CD4-positive, CD25-positive, alpha-beta regulatory T cell (primary cell): ENCODE measurements at regions not wholly inside any gene's neighbourhood (a gene's known extent, or its start where the extent isn't known, plus 50 kb on each side); places are given as distances from the start of the nearest gene placed in this dataset.

Experiments used
- ATAC-seq, 2 donors: fragments of 150-1000 bp; cut with Tn5 transposase; one replicate each; pipeline ENCODE4 v1.10.0; 2021; ENCODE audit warnings: low read depth in 2 of 2, moderate number of reproducible peaks in 2 of 2, moderate library complexity in 1 of 2
- DNase-seq, 3 donors: peaks; one replicate each; pipeline versions ENCODE4 v3.0.0 to v3.0.0-alpha.2; 2012 to 2022; ENCODE audit warnings: mixed read lengths in 1 of 3
- H3K27ac ChIP-seq: one replicate; pipeline ENCODE4 v1.7.0; 2013; ENCODE audit warnings: mild to moderate bottlenecking, low read length; ENCODE audit not compliant: insufficient read depth, poor library complexity, severe bottlenecking
- H3K27me3 ChIP-seq: one replicate; pipeline ENCODE4 v1.7.0; 2013; ENCODE audit warnings: low read length; ENCODE audit not compliant: control insufficient read depth, insufficient read depth
- H3K36me3 ChIP-seq: one replicate; pipeline ENCODE4 v1.7.0; 2013; ENCODE audit warnings: mild to moderate bottlenecking, low read length, moderate library complexity; ENCODE audit not compliant: control insufficient read depth, insufficient read depth
- H3K4me1 ChIP-seq: 2 replicates; pipeline ENCODE4 v1.7.0; 2013; ENCODE audit warnings: mild to moderate bottlenecking, low read length; ENCODE audit not compliant: insufficient read depth, control insufficient read depth, poor library complexity, severe bottlenecking
- H3K4me3 ChIP-seq: one replicate; pipeline ENCODE4 v1.7.0; 2013; ENCODE audit warnings: low read depth, mild to moderate bottlenecking, low read length, moderate library complexity
- H3K9me3 ChIP-seq, 2 experiments: 1 replicate in 1 of 2; 2 replicates in 1 of 2; pipeline ENCODE4 v1.7.0; 2013; ENCODE audit warnings: low read length in 2 of 2, mild to moderate bottlenecking in 1 of 2, moderate library complexity in 1 of 2; ENCODE audit not compliant: control insufficient read depth in 2 of 2
- H3K27ac Mint-ChIP-seq, 3 donors: one replicate each; pipeline ENCODE4 v1.8.0; 2020 to 2022; ENCODE audit warnings: mild to moderate bottlenecking in 3 of 3, mixed read lengths in 3 of 3, moderate library complexity in 2 of 3
- H3K27me3 Mint-ChIP-seq: one replicate; pipeline ENCODE4 v1.8.0; 2022; ENCODE audit warnings: mild to moderate bottlenecking, mixed read lengths
- H3K36me3 Mint-ChIP-seq: one replicate; pipeline ENCODE4 v1.8.0; 2020; ENCODE audit warnings: mixed read lengths
- H3K4me1 Mint-ChIP-seq, 4 donors: one replicate each; pipeline ENCODE4 v1.8.0; 2020 to 2022; ENCODE audit warnings: mixed read lengths in 4 of 4, mild to moderate bottlenecking in 1 of 4
- H3K4me3 Mint-ChIP-seq, 4 donors: one replicate each; pipeline ENCODE4 v1.8.0; 2020 to 2022; ENCODE audit warnings: mild to moderate bottlenecking in 4 of 4, mixed read lengths in 4 of 4, moderate library complexity in 3 of 4
- H3K9me3 Mint-ChIP-seq, 7 donors: one replicate each; pipeline ENCODE4 v1.8.0; 2020 to 2022; ENCODE audit warnings: mixed read lengths in 7 of 7, mild to moderate bottlenecking in 3 of 7, moderate library complexity in 2 of 7

DNA sequence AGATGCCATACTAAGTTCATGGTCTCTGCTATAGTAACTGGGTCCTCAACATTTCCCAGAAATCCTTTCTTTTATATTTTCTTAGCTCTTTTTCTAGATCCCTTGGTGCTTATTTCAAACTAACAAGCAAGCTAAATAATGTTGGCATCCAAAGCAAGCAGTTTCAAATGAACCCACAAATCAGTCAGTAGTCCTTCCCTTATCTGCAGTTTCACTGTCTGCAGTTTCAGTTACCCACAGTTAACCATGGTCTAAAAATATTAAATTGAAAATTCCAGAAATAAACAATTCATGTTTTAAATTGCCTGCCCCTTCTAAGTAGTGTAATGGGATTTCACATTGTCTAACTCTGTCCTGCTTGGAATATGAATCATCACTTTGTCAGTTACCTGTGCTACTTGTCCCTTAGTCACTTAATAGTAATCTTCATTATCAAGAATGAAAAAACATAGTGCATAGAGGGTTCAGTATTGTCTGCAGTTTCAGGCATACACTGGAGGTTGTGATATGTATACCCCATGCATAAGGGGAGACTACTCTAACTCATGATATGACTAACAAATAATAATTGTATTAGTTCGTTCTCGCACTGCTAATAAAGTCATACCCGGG lies 633.7 kb downstream of the MECOM start:
- no peak for ATAC-seq
- no peak overlapping the region for H3K27ac ChIP-seq
- H3K36me3 ChIP-seq, result no peaks in the 10 kb centered on the region
- H3K4me3 Mint-ChIP-seq, result no peak overlapping the region
- H3K27me3 Mint-ChIP-seq, result no peaks in the 10 kb centered on the region
- H3K27me3 ChIP-seq, result no peaks in the 10 kb centered on the region
- peaks cover 0 to 4% (median 0%) of the 10 kb centered on the region in 7 donors for H3K9me3 Mint-ChIP-seq
- H3K4me1 ChIP-seq, result no peaks in the 10 kb centered on the region
- DNase-seq, result no peak
- H3K9me3 ChIP-seq, result no peaks in the 10 kb centered on the region
- H3K36me3 Mint-ChIP-seq, result no peaks in the 10 kb centered on the region
- no peak overlapping the region for H3K4me3 ChIP-seq
- no peaks in the 10 kb centered on the region for H3K4me1 Mint-ChIP-seq
- H3K27ac Mint-ChIP-seq, result no peak overlapping the region

DNA sequence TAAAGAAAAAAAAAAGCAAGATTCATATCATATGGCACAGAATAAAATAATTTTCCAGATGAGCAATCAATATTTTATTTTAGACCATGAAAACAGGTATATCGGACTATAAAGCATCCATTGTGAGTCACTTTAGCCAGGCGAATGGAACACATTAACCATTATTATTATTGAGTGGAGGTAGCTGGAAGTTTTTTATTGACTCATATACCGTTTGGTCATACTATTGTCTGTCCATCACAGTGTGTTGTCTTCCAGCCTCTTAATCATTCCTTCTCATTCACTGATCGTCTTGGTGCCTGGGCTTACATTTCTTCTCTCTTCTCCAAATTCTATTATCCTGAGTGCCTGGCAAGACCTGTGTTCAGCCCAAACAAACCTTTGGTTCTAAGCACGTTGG lies 634.8 kb downstream of the MECOM start:
- no peaks in the 10 kb centered on the region for H3K4me1 Mint-ChIP-seq
- no peak for ATAC-seq
- H3K36me3 Mint-ChIP-seq, result no peaks in the 10 kb centered on the region
- H3K9me3 Mint-ChIP-seq, result peaks cover 0 to 6% (median 0%) of the 10 kb centered on the region in 7 donors
- Histone ChIP-seq H3K27ac (no peak overlapping the region), H3K4me3 (no peak overlapping the region), H3K9me3 (no peaks in the 10 kb centered on the region), H3K4me1 (no peaks in the 10 kb centered on the region), H3K36me3 (no peaks in the 10 kb centered on the region), H3K27me3 (no peaks in the 10 kb centered on the region)
- no peaks in the 10 kb centered on the region for H3K27me3 Mint-ChIP-seq
- H3K27ac Mint-ChIP-seq, result no peak overlapping the region
- no peak overlapping the region for H3K4me3 Mint-ChIP-seq
- DNase-seq, result no peak

- Histone ChIP-seq H3K36me3 (no peaks in the 10 kb centered on the region), H3K4me1 (no peaks in the 10 kb centered on the region), H3K4me3 (no peak overlapping the region), H3K27me3 (no peaks in the 10 kb centered on the region), H3K27ac (no peak overlapping the region), H3K9me3 (no peaks in the 10 kb centered on the region)
- H3K27me3 Mint-ChIP-seq, result no peaks in the 10 kb centered on the region
- no peak overlapping the region for H3K27ac Mint-ChIP-seq
- no peak overlapping the region for H3K4me3 Mint-ChIP-seq
- ATAC-seq (no peak), DNase-seq (no peak)
- no peaks in the 10 kb centered on the region for H3K4me1 Mint-ChIP-seq
- H3K9me3 Mint-ChIP-seq, result peaks cover 0 to 2% (median 0%) of the 10 kb centered on the region in 7 donors
- H3K36me3 Mint-ChIP-seq, result no peaks in the 10 kb centered on the region
These were observed 636.8 kb downstream of the MECOM start for GRCh38 chr3:169026543-169027182.

- no peaks in the 10 kb centered on the region for H3K4me1 ChIP-seq
- DNase-seq (no peak), ATAC-seq (no peak)
- Mint-ChIP-seq H3K9me3 (peaks cover 0 to 2% (median 0%) of the 10 kb centered on the region in 7 donors), H3K27ac (no peak overlapping the region), H3K4me3 (no peak overlapping the region), H3K27me3 (no peaks in the 10 kb centered on the region), H3K4me1 (no peaks in the 10 kb centered on the region), H3K36me3 (no peaks in the 10 kb centered on the region)
- H3K4me3 ChIP-seq, result no peak overlapping the region
- H3K27me3 ChIP-seq, result no peaks in the 10 kb centered on the region
- no peaks in the 10 kb centered on the region for H3K9me3 ChIP-seq
- no peaks in the 10 kb centered on the region for H3K36me3 ChIP-seq
- no peak overlapping the region for H3K27ac ChIP-seq
These were observed 641.1 kb downstream of the MECOM start for GRCh38 chr3:169022457-169022856.

DNA sequence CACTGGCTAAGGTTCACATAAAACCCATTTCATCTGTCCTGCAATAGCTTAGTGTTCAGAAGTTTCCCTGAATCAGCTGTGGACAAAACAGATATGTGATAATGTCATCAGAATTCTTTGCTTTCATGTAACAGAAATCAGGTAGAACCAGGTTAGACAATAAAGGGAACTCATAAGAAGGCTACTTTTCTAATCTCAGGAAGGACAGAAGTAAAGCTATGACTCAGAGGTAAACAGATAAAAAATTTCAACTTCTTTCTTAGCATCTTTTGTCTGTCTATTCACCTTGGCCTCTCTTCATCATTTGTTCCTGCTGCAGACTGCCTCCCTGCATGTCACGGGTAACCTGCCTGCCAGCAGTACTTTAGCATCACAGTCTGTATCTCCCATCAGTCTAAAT lies 643.1 kb downstream of the MECOM start:
- Mint-ChIP-seq H3K27me3 (no peaks in the 10 kb centered on the region), H3K4me3 (no peak overlapping the region), H3K27ac (no peak overlapping the region), H3K4me1 (no peaks in the 10 kb centered on the region), H3K36me3 (no peaks in the 10 kb centered on the region), H3K9me3 (peaks cover 0 to 2% (median 0%) of the 10 kb centered on the region in 7 donors)
- no peaks in the 10 kb centered on the region for H3K4me1 ChIP-seq
- no peak overlapping the region for H3K27ac ChIP-seq
- DNase-seq, result no peak
- no peak for ATAC-seq
- no peak overlapping the region for H3K4me3 ChIP-seq
- no peaks in the 10 kb centered on the region for H3K36me3 ChIP-seq
- H3K9me3 ChIP-seq, result no peaks in the 10 kb centered on the region
- no peaks in the 10 kb centered on the region for H3K27me3 ChIP-seq

DNA sequence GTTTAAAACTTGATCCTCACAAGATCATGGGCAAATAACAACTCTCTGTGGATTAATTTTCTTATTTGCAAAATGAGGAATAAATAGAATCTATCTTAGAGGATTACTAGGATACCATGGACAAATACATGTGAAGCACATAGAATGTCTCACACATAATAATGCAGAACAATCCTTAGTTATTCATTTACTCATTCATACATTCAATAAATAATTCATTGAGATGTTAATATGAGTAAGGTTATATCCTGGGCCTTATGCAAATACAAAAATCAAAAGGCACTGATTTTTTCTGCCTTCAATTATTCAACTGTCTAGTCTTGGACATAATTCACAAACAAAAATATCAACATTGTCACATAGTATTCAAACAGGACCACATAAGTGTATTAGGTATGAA lies 654.1 kb downstream of the MECOM start:
- Mint-ChIP-seq H3K9me3 (peaks cover 0 to 6% (median 3%) of the 10 kb centered on the region in 7 donors), H3K27me3 (no peaks in the 10 kb centered on the region)

DNA sequence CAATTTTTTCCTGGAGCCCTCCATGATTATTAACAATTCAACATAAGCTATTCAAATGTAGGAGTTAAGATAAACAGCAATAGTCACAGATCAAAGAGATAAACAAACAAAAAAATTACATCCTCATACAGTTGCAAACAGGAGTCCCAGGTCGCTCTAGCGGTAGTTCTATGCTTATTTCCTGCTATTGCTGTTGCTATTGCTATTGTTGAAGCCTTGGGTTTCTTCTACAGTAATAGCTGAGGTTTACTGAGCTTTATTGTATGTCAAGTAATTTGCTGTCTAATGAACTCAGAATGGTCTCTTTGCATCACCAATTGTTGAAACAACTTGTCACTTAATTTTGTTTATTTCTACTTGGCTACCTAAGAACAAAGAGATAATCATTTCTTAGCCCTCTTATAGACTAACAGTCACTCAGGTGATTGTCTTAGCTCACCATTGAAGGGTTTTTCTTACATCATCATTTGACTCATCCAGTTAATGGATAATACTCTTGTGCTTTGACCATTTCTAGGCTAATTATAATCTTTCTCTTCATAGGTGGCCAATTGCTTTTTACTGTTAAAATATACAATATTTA lies 654.6 kb downstream of the MECOM start:
- Histone ChIP-seq H3K27me3 (no peaks in the 10 kb centered on the region), H3K4me1 (no peaks in the 10 kb centered on the region), H3K4me3 (no peak overlapping the region), H3K9me3 (no peaks in the 10 kb centered on the region), H3K27ac (no peak overlapping the region), H3K36me3 (no peaks in the 10 kb centered on the region)
- ATAC-seq (no peak), DNase-seq (no peak)
- no peaks in the 10 kb centered on the region for H3K36me3 Mint-ChIP-seq
- no peak overlapping the region for H3K4me3 Mint-ChIP-seq
- no peaks in the 10 kb centered on the region for H3K4me1 Mint-ChIP-seq
- no peaks in the 10 kb centered on the region for H3K27me3 Mint-ChIP-seq
- peaks cover 0 to 6% (median 3%) of the 10 kb centered on the region in 7 donors for H3K9me3 Mint-ChIP-seq
- H3K27ac Mint-ChIP-seq, result no peak overlapping the region

More for the DNA sequence above, 654.1 kb downstream of the MECOM start:
- Mint-ChIP-seq H3K36me3 (no peaks in the 10 kb centered on the region), H3K4me3 (no peak overlapping the region), H3K4me1 (no peaks in the 10 kb centered on the region), H3K27ac (no peak overlapping the region)
- H3K27me3 ChIP-seq, result no peaks in the 10 kb centered on the region
- no peaks in the 10 kb centered on the region for H3K36me3 ChIP-seq
- DNase-seq (no peak), ATAC-seq (no peak)
- H3K4me1 ChIP-seq, result no peaks in the 10 kb centered on the region
- no peak overlapping the region for H3K4me3 ChIP-seq
- H3K9me3 ChIP-seq, result no peaks in the 10 kb centered on the region
- no peak overlapping the region for H3K27ac ChIP-seq

GRCh38 chr3:169007145-169007544 lies 656.4 kb downstream of the MECOM start:
- Mint-ChIP-seq H3K4me1 (no peaks in the 10 kb centered on the region), H3K4me3 (no peak overlapping the region), H3K9me3 (peaks cover 0 to 6% (median 2%) of the 10 kb centered on the region in 7 donors), H3K27me3 (no peaks in the 10 kb centered on the region), H3K36me3 (no peaks in the 10 kb centered on the region), H3K27ac (no peak overlapping the region)
- no peak overlapping the region for H3K27ac ChIP-seq
- H3K4me3 ChIP-seq, result no peak overlapping the region
- no peak for DNase-seq
- no peaks in the 10 kb centered on the region for H3K9me3 ChIP-seq
- no peaks in the 10 kb centered on the region for H3K36me3 ChIP-seq
- no peaks in the 10 kb centered on the region for H3K27me3 ChIP-seq
- ATAC-seq, result no peak
- no peaks in the 10 kb centered on the region for H3K4me1 ChIP-seq
